MM.1S (cell line): ENCODE measurements at regions not wholly inside any gene's neighbourhood (a gene's known extent, or its start where the extent isn't known, plus 50 kb on each side); places are given as distances from the start of the nearest gene placed in this dataset.

Experiments used
- EZH2 ChIP-seq: fragments of 300-600 bp; sonication (generic); optimal IDR thresholded peaks from 2 replicates; pipeline ENCODE3; 2017; ENCODE audit warnings: low read depth, mild to moderate bottlenecking, antibody characterized with exemption, low read length, mixed read lengths
- EZH2phosphoT487 ChIP-seq: fragments of 300-600 bp; sonication (generic); IDR thresholded peaks from 2 replicates; pipeline ENCODE4 v1.6.1; 2018; ENCODE audit warnings: antibody characterized with exemption, low read length
- TF ChIP-seq, protein P1 (sequence below): fragments of 300-600 bp; sonication (generic); IDR thresholded peaks from 2 replicates; pipeline ENCODE4 v1.5.1; 2016; ENCODE audit warnings: antibody characterized with exemption, low read length, mixed read lengths

DNA sequence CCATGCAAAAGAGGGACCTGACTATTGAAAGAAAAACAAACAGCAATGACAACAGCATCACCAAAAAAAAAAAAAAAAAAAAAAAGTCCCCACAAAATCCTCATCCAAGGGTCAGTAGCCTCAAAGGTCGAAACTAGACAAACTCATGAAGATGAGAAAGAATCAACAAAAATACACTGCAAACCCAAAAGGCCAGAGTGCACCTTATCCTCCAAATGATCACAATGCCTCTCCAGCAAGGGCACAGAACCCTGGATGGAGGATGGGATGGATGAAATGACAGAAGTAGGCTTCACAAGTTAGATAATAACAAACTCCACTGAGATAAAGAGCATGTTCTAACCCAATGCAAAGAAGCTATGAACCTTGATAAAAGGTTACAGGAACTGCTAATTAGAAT lies 250.4 kb upstream of the GRAMD2B start:
- TF ChIP-seq, protein P1, sequence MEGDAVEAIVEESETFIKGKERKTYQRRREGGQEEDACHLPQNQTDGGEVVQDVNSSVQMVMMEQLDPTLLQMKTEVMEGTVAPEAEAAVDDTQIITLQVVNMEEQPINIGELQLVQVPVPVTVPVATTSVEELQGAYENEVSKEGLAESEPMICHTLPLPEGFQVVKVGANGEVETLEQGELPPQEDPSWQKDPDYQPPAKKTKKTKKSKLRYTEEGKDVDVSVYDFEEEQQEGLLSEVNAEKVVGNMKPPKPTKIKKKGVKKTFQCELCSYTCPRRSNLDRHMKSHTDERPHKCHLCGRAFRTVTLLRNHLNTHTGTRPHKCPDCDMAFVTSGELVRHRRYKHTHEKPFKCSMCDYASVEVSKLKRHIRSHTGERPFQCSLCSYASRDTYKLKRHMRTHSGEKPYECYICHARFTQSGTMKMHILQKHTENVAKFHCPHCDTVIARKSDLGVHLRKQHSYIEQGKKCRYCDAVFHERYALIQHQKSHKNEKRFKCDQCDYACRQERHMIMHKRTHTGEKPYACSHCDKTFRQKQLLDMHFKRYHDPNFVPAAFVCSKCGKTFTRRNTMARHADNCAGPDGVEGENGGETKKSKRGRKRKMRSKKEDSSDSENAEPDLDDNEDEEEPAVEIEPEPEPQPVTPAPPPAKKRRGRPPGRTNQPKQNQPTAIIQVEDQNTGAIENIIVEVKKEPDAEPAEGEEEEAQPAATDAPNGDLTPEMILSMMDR, result no peak
- TF ChIP-seq EZH2, result no peak
- no peak for TF ChIP-seq EZH2phosphoT487
